PC-9 (cell line): ENCODE measurements at regions not wholly inside any gene's neighbourhood (a gene's known extent, or its start where the extent isn't known, plus 50 kb on each side); places are given as distances from the start of the nearest gene placed in this dataset.

Experiments used
- CTCF ChIP-seq: fragments of 200-600 bp; sonication (generic); conservative IDR thresholded peaks from 2 replicates; pipeline ENCODE4 v1.6.1; 2017; ENCODE audit warnings: mixed run types, antibody characterized with exemption, mild to moderate bottlenecking, moderate library complexity
- EZH2 ChIP-seq: fragments of 200-600 bp; sonication (generic); IDR thresholded peaks from 2 replicates; pipeline ENCODE4 v1.8.0; 2017; ENCODE audit warnings: antibody characterized with exemption, low read depth

- TF ChIP-seq EZH2 (no peak), CTCF (no peak)
Measured at GRCh38 chr2:186187854-186188253, 298.2 kb upstream of the ZC3H15 start.
